GM21717 (cell line): ENCODE measurements at regions not wholly inside any gene's neighbourhood (a gene's known extent, or its start where the extent isn't known, plus 50 kb on each side); places are given as distances from the start of the nearest gene placed in this dataset.
"Not testable (repeated sequence)": the region's sequence is repeated elsewhere in the genome, so short reads cannot be mapped to it uniquely, and the experiment has no call there.

Experiments
- ATAC-seq: cut with Tn5 transposase; IDR thresholded peaks from one replicate; pipeline ENCODE4 v1.9.1; 2021; ENCODE audit warnings: mild to moderate bottlenecking, moderate library complexity; ENCODE audit not compliant: unreplicated experiment

GRCh38 chr5:155591273-155591672, 577.7 kb downstream of the KIF4B start:
- ATAC-seq = no peak

- no peak for ATAC-seq
These were observed 580.7 kb downstream of the KIF4B start for GRCh38 chr5:155594270-155594669.

GRCh38 chr5:155595791-155596190, 582.2 kb downstream of the KIF4B start:
- no peak for ATAC-seq

GRCh38 chr5:155598552-155598951, 585.0 kb downstream of the KIF4B start:
- ATAC-seq = no peak

GRCh38 chr5:155605920-155606319, 592.4 kb downstream of the KIF4B start:
- no peak for ATAC-seq

- ATAC-seq = peak; percentile 73
These were observed 603.3 kb downstream of the KIF4B start for GRCh38 chr5:155616779-155617392.

GRCh38 chr5:155619688-155620087, 606.1 kb downstream of the KIF4B start:
- ATAC-seq = no peak

- no peak for ATAC-seq
These were observed 607.4 kb downstream of the KIF4B start for GRCh38 chr5:155620821-155621410.

- no peak for ATAC-seq
These were observed 611.2 kb downstream of the KIF4B start for GRCh38 chr5:155624597-155625241.

- no peak for ATAC-seq
These were observed 611.8 kb downstream of the KIF4B start for GRCh38 chr5:155625315-155625714.

- ATAC-seq = no peak
These were observed 612.5 kb downstream of the KIF4B start for GRCh38 chr5:155625897-155626543.

GRCh38 chr5:155626592-155626991, 613.0 kb downstream of the KIF4B start:
- ATAC-seq = no peak

GRCh38 chr5:155628346-155628745, 614.8 kb downstream of the KIF4B start:
- no peak for ATAC-seq

GRCh38 chr5:155629597-155629996, 616.0 kb downstream of the KIF4B start:
- ATAC-seq = no peak

- no peak for ATAC-seq
These were observed 617.6 kb downstream of the KIF4B start for GRCh38 chr5:155631116-155631515.

- no peak for ATAC-seq
These were observed 619.9 kb downstream of the KIF4B start for GRCh38 chr5:155633338-155633957.

- ATAC-seq = no peak
These were observed 636.1 kb downstream of the KIF4B start for GRCh38 chr5:155649666-155650065.

GRCh38 chr5:155655569-155655968, 642.0 kb downstream of the KIF4B start:
- ATAC-seq = no peak

- ATAC-seq = no peak
These were observed 648.3 kb downstream of the KIF4B start for GRCh38 chr5:155661859-155662258.

- ATAC-seq = no peak
These were observed 651.8 kb downstream of the KIF4B start for GRCh38 chr5:155665361-155665760.

GRCh38 chr5:155672001-155672400, 655.0 kb upstream of the SGCD start:
- not testable (repeated sequence) for ATAC-seq
